ENCODE measurements at regions not wholly inside any gene's neighbourhood (a gene's known extent, or its start where the extent isn't known, plus 50 kb on each side); places are given as distances from the start of the nearest gene placed in this dataset.

- Histone ChIP-seq H3K9me3 (ENCODE audit: control extremely low read depth in 1 of 3, control insufficient read depth in 2 of 3, insufficient read depth in 1 of 3, low read length in 2 of 3) (no peaks in the 10 kb centered on the region), H2AFZ (ENCODE audit: insufficient read depth, low read depth, low read length, poor library complexity, severe bottlenecking) (no peak overlapping the region), H3K4me1 (ENCODE audit: control insufficient read depth in 2 of 2, insufficient read depth in 2 of 2, low read length in 2 of 2) (no peaks in the 10 kb centered on the region), H4K20me1 (ENCODE audit: control insufficient read depth, insufficient read depth, low read length, poor library complexity, severe bottlenecking) (no peaks in the 10 kb centered on the region), H3K9ac (ENCODE audit: low read length) (no peak overlapping the region), H3K4me3 (ENCODE audit: control extremely low read depth in 1 of 5, extremely low read depth in 1 of 5, insufficient read depth in 1 of 5, low read depth in 2 of 5, low read length in 4 of 5) (no peak overlapping the region), H3K27ac (ENCODE audit: low read length in 2 of 2) (no peak overlapping the region), H3K36me3 (replicated peaks in 1 of 2; ENCODE audit: control extremely low read depth in 1 of 2, control insufficient read depth in 1 of 2, extremely low read depth in 1 of 2, insufficient read depth in 2 of 2, low read length in 1 of 2) (no peaks in the 10 kb centered on the region), H3K4me2 (replicated peaks; ENCODE audit: low read depth, low read length, poor library complexity, severe bottlenecking) (no peak overlapping the region), H3K27me3 (replicated peaks in 1 of 4; ENCODE audit: control extremely low read depth in 1 of 4, control insufficient read depth in 3 of 4, insufficient read depth in 4 of 4, low read length in 3 of 4) (peaks cover 0 to 4% (median 2%) of the 10 kb centered on the region in 4 experiments), H3K79me2 (ENCODE audit: control insufficient read depth, insufficient read depth, low read length) (no peaks in the 10 kb centered on the region)
- Mint-ChIP-seq H3K4me1 (no peaks in the 10 kb centered on the region), H3K9me3 (ENCODE audit: insufficient read depth) (no peaks in the 10 kb centered on the region), H3K4me3 (no peak overlapping the region), H3K27me3 (peaks cover 4% of the 10 kb centered on the region), H3K27ac (no peak overlapping the region)
- intact Hi-C loops (cut with micrococcal nuclease): no loop called here
- CTCF ChIA-PET: no interaction called here
- POLR2A ChIA-PET: no interaction called here
- ATAC-seq (ENCODE audit: low read depth) (no peak), DNase-seq (no peak)
- no peak for TF ChIP-seq CTCF (IDR thresholded peaks at IDR 0.05)
- no peak for TF ChIP-seq EZH2 (IDR thresholded peaks at IDR 0.05; ENCODE audit: borderline replicate concordance, insufficient read depth, low read depth, low read length, poor library complexity, severe bottlenecking)
- no CpG with 5 or more reads among the region's 2 CpGs for WGBS (ENCODE audit: insufficient coverage)
These were observed 84.8 kb upstream of the PLEKHG1 start for GRCh38 chr6:150514806-150515380.

- Histone ChIP-seq H3K9me3 (ENCODE audit: control extremely low read depth in 1 of 3, control insufficient read depth in 2 of 3, insufficient read depth in 1 of 3, low read length in 2 of 3) (no peaks in the 10 kb centered on the region), H3K27ac (ENCODE audit: low read length in 2 of 2) (no peak overlapping the region), H3K27me3 (replicated peaks in 1 of 4; ENCODE audit: control extremely low read depth in 1 of 4, control insufficient read depth in 3 of 4, insufficient read depth in 4 of 4, low read length in 3 of 4) (peaks cover 0 to 4% (median 2%) of the 10 kb centered on the region in 4 experiments), H4K20me1 (ENCODE audit: control insufficient read depth, insufficient read depth, low read length, poor library complexity, severe bottlenecking) (no peaks in the 10 kb centered on the region), H2AFZ (ENCODE audit: insufficient read depth, low read depth, low read length, poor library complexity, severe bottlenecking) (no peak overlapping the region), H3K9ac (ENCODE audit: low read length) (no peak overlapping the region), H3K4me1 (ENCODE audit: control insufficient read depth in 2 of 2, insufficient read depth in 2 of 2, low read length in 2 of 2) (no peaks in the 10 kb centered on the region), H3K36me3 (replicated peaks in 1 of 2; ENCODE audit: control extremely low read depth in 1 of 2, control insufficient read depth in 1 of 2, extremely low read depth in 1 of 2, insufficient read depth in 2 of 2, low read length in 1 of 2) (no peaks in the 10 kb centered on the region), H3K4me3 (ENCODE audit: control extremely low read depth in 1 of 5, extremely low read depth in 1 of 5, insufficient read depth in 1 of 5, low read depth in 2 of 5, low read length in 4 of 5) (no peak overlapping the region), H3K79me2 (ENCODE audit: control insufficient read depth, insufficient read depth, low read length) (no peaks in the 10 kb centered on the region), H3K4me2 (replicated peaks; ENCODE audit: low read depth, low read length, poor library complexity, severe bottlenecking) (no peak overlapping the region)
- Mint-ChIP-seq H3K27ac (no peak overlapping the region), H3K4me1 (no peaks in the 10 kb centered on the region), H3K27me3 (peaks cover 4% of the 10 kb centered on the region), H3K9me3 (ENCODE audit: insufficient read depth) (no peaks in the 10 kb centered on the region), H3K4me3 (no peak overlapping the region)
- no peak for DNase-seq
- intact Hi-C loops (cut with micrococcal nuclease): no loop called here
- 100% methylated on average over 2 of the region's 3 CpGs for WGBS (ENCODE audit: insufficient coverage)
- ChIA-PET POLR2A (no interaction called here), CTCF (no interaction called here)
- no peak for ATAC-seq (ENCODE audit: low read depth)
- TF ChIP-seq CTCF (IDR thresholded peaks at IDR 0.05): no peak
- TF ChIP-seq EZH2 (IDR thresholded peaks at IDR 0.05; ENCODE audit: borderline replicate concordance, insufficient read depth, low read depth, low read length, poor library complexity, severe bottlenecking): no peak
These were observed 83.5 kb upstream of the PLEKHG1 start for GRCh38 chr6:150516199-150516598.

Measured in B cell (primary cell).